NCI-H510A treated with DMSO at 0.1 percent for 48 hours (cell line): ENCODE measurements at regions not wholly inside any gene's neighbourhood (a gene's known extent, or its start where the extent isn't known, plus 50 kb on each side); places are given as distances from the start of the nearest gene placed in this dataset.

Source experiments
- DNase-seq: peaks from one replicate; lab custom pipeline; 2025; lab: John Stamatoyannopoulos, UW

- no peak for DNase-seq
Measured at GRCh38 chr5:168156170-168156569, 135.3 kb upstream of the WWC1 start.

- no peak for DNase-seq
Measured at GRCh38 chr5:168157141-168157540, 134.3 kb upstream of the WWC1 start.

GRCh38 chr5:168159425-168159824, 132.0 kb upstream of the WWC1 start:
- DNase-seq = no peak

- no peak for DNase-seq
Measured at GRCh38 chr5:168162464-168162863, 129.0 kb upstream of the WWC1 start.

- DNase-seq = no peak
Measured at GRCh38 chr5:168163966-168164365, 127.5 kb upstream of the WWC1 start.

GRCh38 chr5:168165221-168165914, 126.1 kb upstream of the WWC1 start:
- no peak for DNase-seq

GRCh38 chr5:168165977-168166376, 125.5 kb upstream of the WWC1 start:
- no peak for DNase-seq

- DNase-seq = no peak
Measured at GRCh38 chr5:168167338-168167737, 124.1 kb upstream of the WWC1 start.

GRCh38 chr5:168168978-168169698, 122.3 kb upstream of the WWC1 start:
- DNase-seq = no peak

- DNase-seq = no peak
Measured at GRCh38 chr5:168169791-168170190, 121.7 kb upstream of the WWC1 start.

- DNase-seq = no peak
Measured at GRCh38 chr5:168171901-168172759, 119.3 kb upstream of the WWC1 start.

GRCh38 chr5:168172760-168173223, 118.7 kb upstream of the WWC1 start:
- DNase-seq = no peak

GRCh38 chr5:168174376-168174775, 117.1 kb upstream of the WWC1 start:
- no peak for DNase-seq

- no peak for DNase-seq
Measured at GRCh38 chr5:168176251-168176650, 115.2 kb upstream of the WWC1 start.

- DNase-seq = no peak
Measured at GRCh38 chr5:168176941-168177340, 114.5 kb upstream of the WWC1 start.

- no peak for DNase-seq
Measured at GRCh38 chr5:168177831-168178450, 113.5 kb upstream of the WWC1 start.

GRCh38 chr5:168179192-168179593, 112.3 kb upstream of the WWC1 start:
- DNase-seq = no peak

- DNase-seq = no peak
Measured at GRCh38 chr5:168182269-168182668, 109.2 kb upstream of the WWC1 start.

GRCh38 chr5:168184103-168184502, 107.3 kb upstream of the WWC1 start:
- no peak for DNase-seq

- no peak for DNase-seq
Measured at GRCh38 chr5:168186289-168187074, 105.0 kb upstream of the WWC1 start.

- DNase-seq = no peak
Measured at GRCh38 chr5:168187614-168188013, 103.8 kb upstream of the WWC1 start.
